SU-DHL-6 (cell line): ENCODE measurements at regions not wholly inside any gene's neighbourhood (a gene's known extent, or its start where the extent isn't known, plus 50 kb on each side); places are given as distances from the start of the nearest gene placed in this dataset.

ENCODE experiments used
- H2AFZ ChIP-seq: fragments of 200-600 bp; sonication (generic); 2 replicates; pipeline ENCODE4 v1.6.1; 2014; ENCODE audit warnings: low read depth, mild to moderate bottlenecking, moderate library complexity, mixed read lengths, antibody characterized with exemption, low read length; ENCODE audit not compliant: severe bottlenecking
- H3F3A ChIP-seq: fragments of 200-600 bp; shearing (Covaris generic); 2 replicates; pipeline ENCODE4 v1.6.0; 2016; ENCODE audit warnings: antibody characterized with exemption, mild to moderate bottlenecking; ENCODE audit not compliant: insufficient read depth
- H3K27ac ChIP-seq: fragments of 200-600 bp; sonication (generic); 2 replicates; pipeline ENCODE4 v1.5.1; 2016; ENCODE audit warnings: low read depth, mild to moderate bottlenecking, low read length, moderate library complexity, mixed read lengths
- H3K27me3 ChIP-seq: fragments of 200-600 bp; sonication (generic), shearing (Covaris generic); 2 replicates; pipeline ENCODE4 v1.6.0; 2014; ENCODE audit warnings: mild to moderate bottlenecking, low read length
- H3K36me3 ChIP-seq: fragments of 200-600 bp; sonication (generic); 2 replicates; pipeline ENCODE4 v1.6.1; 2014; ENCODE audit warnings: mild to moderate bottlenecking, low read length, mixed read lengths
- H3K4me2 ChIP-seq: fragments of 300-600, 200-600 bp; shearing (Covaris generic), sonication (generic); 2 replicates; pipeline ENCODE4 v1.6.0; 2014; ENCODE audit warnings: low read length, low read depth, mild to moderate bottlenecking; ENCODE audit not compliant: poor library complexity, severe bottlenecking
- H3K4me3 ChIP-seq: fragments of 200-600 bp; sonication (generic); 2 replicates; pipeline ENCODE4 v1.5.1; 2014; ENCODE audit warnings: antibody characterized with exemption, low read length, mild to moderate bottlenecking, mixed read lengths; ENCODE audit not compliant: insufficient read depth, poor library complexity, severe bottlenecking
- H3K79me2 ChIP-seq: fragments of 200-600 bp; sonication (generic); 2 replicates; pipeline ENCODE4 v1.6.1; 2014; ENCODE audit warnings: mild to moderate bottlenecking, low read length, moderate library complexity; ENCODE audit not compliant: insufficient read depth
- H3K9ac ChIP-seq: fragments of 200-600 bp; sonication (generic); 2 replicates; pipeline ENCODE4 v1.7.0; 2014; ENCODE audit warnings: mild to moderate bottlenecking, low read length
- H3K9me2 ChIP-seq: fragments of 200-600 bp; sonication (generic); replicated peaks from 2 replicates; pipeline ENCODE4 v1.6.1; 2014; ENCODE audit warnings: low read length; ENCODE audit not compliant: insufficient read depth
- H3K9me3 ChIP-seq: fragments of 200-600 bp; sonication (generic); 2 replicates; pipeline ENCODE4 v1.6.1; 2014; ENCODE audit warnings: low read length, mixed read lengths; ENCODE audit not compliant: insufficient read depth
- H4K20me1 ChIP-seq: fragments of 200-600 bp; sonication (generic); 2 replicates; pipeline ENCODE4 v1.6.1; 2014; ENCODE audit warnings: low read depth, mild to moderate bottlenecking, antibody characterized with exemption, low read length, moderate library complexity, mixed read lengths
- EZH2phosphoT487 ChIP-seq: fragments of 200-600 bp; sonication (generic), shearing (Covaris generic); conservative IDR thresholded peaks from 2 replicates; pipeline ENCODE4 v1.6.1; 2018; ENCODE audit warnings: mild to moderate bottlenecking, antibody characterized with exemption, low read length, moderate library complexity, mixed read lengths
- TF ChIP-seq, protein P1 (sequence below): fragments of 200-600 bp; sonication (generic); IDR thresholded peaks from one replicate; pipeline ENCODE4 v1.5.1; 2017; ENCODE audit warnings: antibody characterized with exemption, mild to moderate bottlenecking, low read length, moderate library complexity; ENCODE audit not compliant: insufficient read depth, poor library complexity, severe bottlenecking

- no peak overlapping the region for H3K4me2 ChIP-seq
- TF ChIP-seq EZH2phosphoT487 = no peak
- TF ChIP-seq, protein P1, sequence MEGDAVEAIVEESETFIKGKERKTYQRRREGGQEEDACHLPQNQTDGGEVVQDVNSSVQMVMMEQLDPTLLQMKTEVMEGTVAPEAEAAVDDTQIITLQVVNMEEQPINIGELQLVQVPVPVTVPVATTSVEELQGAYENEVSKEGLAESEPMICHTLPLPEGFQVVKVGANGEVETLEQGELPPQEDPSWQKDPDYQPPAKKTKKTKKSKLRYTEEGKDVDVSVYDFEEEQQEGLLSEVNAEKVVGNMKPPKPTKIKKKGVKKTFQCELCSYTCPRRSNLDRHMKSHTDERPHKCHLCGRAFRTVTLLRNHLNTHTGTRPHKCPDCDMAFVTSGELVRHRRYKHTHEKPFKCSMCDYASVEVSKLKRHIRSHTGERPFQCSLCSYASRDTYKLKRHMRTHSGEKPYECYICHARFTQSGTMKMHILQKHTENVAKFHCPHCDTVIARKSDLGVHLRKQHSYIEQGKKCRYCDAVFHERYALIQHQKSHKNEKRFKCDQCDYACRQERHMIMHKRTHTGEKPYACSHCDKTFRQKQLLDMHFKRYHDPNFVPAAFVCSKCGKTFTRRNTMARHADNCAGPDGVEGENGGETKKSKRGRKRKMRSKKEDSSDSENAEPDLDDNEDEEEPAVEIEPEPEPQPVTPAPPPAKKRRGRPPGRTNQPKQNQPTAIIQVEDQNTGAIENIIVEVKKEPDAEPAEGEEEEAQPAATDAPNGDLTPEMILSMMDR = no peak
- no peak overlapping the region for H3K9ac ChIP-seq
- H3K9me2 ChIP-seq = no peaks in the 10 kb centered on the region
- no peaks in the 10 kb centered on the region for H3K9me3 ChIP-seq
- no peak overlapping the region for H3K4me3 ChIP-seq
- no peak overlapping the region for H3K27ac ChIP-seq
- H3K36me3 ChIP-seq = no peaks in the 10 kb centered on the region
- no peaks in the 10 kb centered on the region for H3K27me3 ChIP-seq
- no peak overlapping the region for H2AFZ ChIP-seq
- H3F3A ChIP-seq = no peaks in the 10 kb centered on the region
- no peaks in the 10 kb centered on the region for H4K20me1 ChIP-seq
- no peaks in the 10 kb centered on the region for H3K79me2 ChIP-seq
Measured at GRCh38 chr6:145454006-145454405, 281.3 kb downstream of the EPM2A start.

DNA sequence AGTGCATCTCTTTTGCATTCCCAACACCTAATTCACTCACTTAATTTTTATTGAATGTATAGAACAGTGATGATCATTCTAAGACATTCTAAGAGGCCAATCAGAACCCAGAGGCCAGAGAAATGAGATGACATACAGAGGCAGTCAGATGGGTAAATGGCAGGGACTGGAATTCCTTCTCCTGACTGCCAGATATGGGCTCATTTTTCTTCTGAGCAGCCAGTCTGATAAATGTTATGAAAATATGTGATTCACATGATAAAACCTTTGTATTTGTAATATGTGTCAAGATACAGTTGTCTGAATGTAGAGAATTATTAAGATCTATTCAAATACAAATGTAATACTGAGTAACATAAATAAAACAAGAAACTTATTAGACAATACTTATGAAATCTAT is 277.8 kb downstream of the EPM2A start:
- TF ChIP-seq, protein P1 = no peak
- TF ChIP-seq EZH2phosphoT487 = no peak
- no peak overlapping the region for H2AFZ ChIP-seq

DNA sequence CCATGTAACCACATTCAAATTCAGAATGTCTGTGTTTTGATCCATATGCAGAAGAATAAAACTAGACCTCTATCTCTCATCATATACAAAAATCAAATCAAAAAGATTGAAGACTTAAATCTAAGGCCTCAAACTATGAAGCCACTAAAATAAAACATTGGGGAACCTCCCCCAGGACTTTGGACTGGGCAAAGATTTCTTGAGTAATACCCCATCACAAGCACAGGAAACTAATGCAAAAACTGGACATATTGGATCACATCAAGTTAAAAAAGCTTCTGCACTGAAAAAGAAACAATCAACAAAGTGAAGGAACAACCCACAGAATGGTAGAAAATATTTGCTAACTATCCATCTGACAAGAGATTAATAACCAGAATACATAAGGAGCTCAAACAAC is 266.8 kb downstream of the EPM2A start:
- Histone ChIP-seq H3K36me3 (no peaks in the 10 kb centered on the region), H3K79me2 (no peaks in the 10 kb centered on the region), H3K4me3 (no peak overlapping the region), H4K20me1 (no peaks in the 10 kb centered on the region), H3K9ac (no peak overlapping the region), H3K9me2 (no peaks in the 10 kb centered on the region), H3K27me3 (no peaks in the 10 kb centered on the region), H3K9me3 (no peaks in the 10 kb centered on the region), H3F3A (no peaks in the 10 kb centered on the region), H3K27ac (no peak overlapping the region), H2AFZ (no peak overlapping the region), H3K4me2 (no peak overlapping the region)
- TF ChIP-seq, protein P1 = no peak
- TF ChIP-seq EZH2phosphoT487 = no peak

More for the DNA sequence above, 277.8 kb downstream of the EPM2A start:
- no peak overlapping the region for H3K4me3 ChIP-seq
- H3K79me2 ChIP-seq = no peaks in the 10 kb centered on the region
- no peaks in the 10 kb centered on the region for H3F3A ChIP-seq
- H3K9me2 ChIP-seq = no peaks in the 10 kb centered on the region
- no peak overlapping the region for H3K9ac ChIP-seq
- no peaks in the 10 kb centered on the region for H3K27me3 ChIP-seq
- no peaks in the 10 kb centered on the region for H4K20me1 ChIP-seq
- H3K27ac ChIP-seq = no peak overlapping the region
- no peaks in the 10 kb centered on the region for H3K9me3 ChIP-seq
- no peak overlapping the region for H3K4me2 ChIP-seq
- H3K36me3 ChIP-seq = no peaks in the 10 kb centered on the region

DNA sequence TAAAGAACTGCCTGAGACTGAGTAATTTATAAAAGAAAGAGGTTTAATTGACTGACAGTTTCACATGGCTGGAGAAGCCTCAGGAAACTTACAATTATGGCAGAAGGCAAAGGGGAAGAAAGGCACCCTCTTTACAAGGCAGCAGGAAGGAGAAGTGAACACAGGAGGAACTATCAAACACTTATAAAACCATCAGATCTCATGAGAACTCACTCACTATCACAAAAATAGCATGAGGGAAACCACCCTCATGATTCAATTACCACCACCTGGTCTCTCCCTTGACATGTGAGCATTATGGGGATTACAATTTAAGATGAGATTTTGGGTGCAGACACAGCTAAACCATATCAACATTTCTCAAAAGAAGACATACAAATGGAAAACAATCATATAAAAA is 266.3 kb downstream of the EPM2A start:
- H3K27ac ChIP-seq = no peak overlapping the region
- no peaks in the 10 kb centered on the region for H3F3A ChIP-seq
- H3K9me2 ChIP-seq = no peaks in the 10 kb centered on the region
- no peaks in the 10 kb centered on the region for H3K36me3 ChIP-seq
- no peak overlapping the region for H3K4me3 ChIP-seq
- H3K79me2 ChIP-seq = no peaks in the 10 kb centered on the region
- no peak overlapping the region for H2AFZ ChIP-seq
- H3K27me3 ChIP-seq = no peaks in the 10 kb centered on the region
- H3K9me3 ChIP-seq = no peaks in the 10 kb centered on the region
- H3K4me2 ChIP-seq = no peak overlapping the region
- H4K20me1 ChIP-seq = no peaks in the 10 kb centered on the region
- no peak overlapping the region for H3K9ac ChIP-seq
- TF ChIP-seq, protein P1 = no peak
- no peak for TF ChIP-seq EZH2phosphoT487
